Muscle of leg (tissue), 3 donors: ENCODE measurements at regions not wholly inside any gene's neighbourhood (a gene's known extent, or its start where the extent isn't known, plus 50 kb on each side); places are given as distances from the start of the nearest gene placed in this dataset.
A peak's percentile ranks its signal among the peaks of the same experiment; 100 is the strongest.

Source experiments
- DNase-seq: peaks from one replicate; pipeline ENCODE4 v3.0.0; 2013
- H3K27ac ChIP-seq: one replicate; pipeline ENCODE4 v1.5.1; 2013; ENCODE audit warnings: mild to moderate bottlenecking, low read length, control low read depth
- H3K27me3 ChIP-seq: one replicate; pipeline ENCODE4 v1.6.1; 2013; ENCODE audit warnings: low read length; ENCODE audit not compliant: control insufficient read depth, insufficient read depth
- H3K36me3 ChIP-seq: one replicate; pipeline ENCODE4 v1.6.1; 2013; ENCODE audit warnings: low read length; ENCODE audit not compliant: control insufficient read depth, insufficient read depth
- H3K4me1 ChIP-seq: one replicate; pipeline ENCODE4 v1.6.1; 2013; ENCODE audit warnings: low read length; ENCODE audit not compliant: control insufficient read depth, insufficient read depth
- H3K4me3 ChIP-seq: one replicate; pipeline ENCODE4 v1.5.1; 2013; ENCODE audit warnings: low read length, control low read depth
- H3K9me3 ChIP-seq: replicated peaks from 2 replicates; pipeline ENCODE4 v1.6.1; 2013; ENCODE audit warnings: low read depth, low read length; ENCODE audit not compliant: control insufficient read depth
- WGBS: methylation state at CpG from one replicate; pipeline ENCODE4 v1.1.5; 2013; ENCODE audit warnings: missing lambda C conversion rate; ENCODE audit not compliant: insufficient coverage; 5-methylcytosine and 5-hydroxymethylcytosine counted together

GRCh38 chr16:17850581-17851250 lies 380.0 kb upstream of the XYLT1 start:
- H3K27ac ChIP-seq = no peak overlapping the region
- no peaks in the 10 kb centered on the region for H3K4me1 ChIP-seq
- H3K36me3 ChIP-seq = no peaks in the 10 kb centered on the region
- H3K9me3 ChIP-seq = no peaks in the 10 kb centered on the region
- H3K27me3 ChIP-seq = peaks cover 2% of the 10 kb centered on the region
- WGBS = 18% methylated on average over 2 of the region's 16 CpGs
- peak; percentile 4 for DNase-seq
- H3K4me3 ChIP-seq = no peak overlapping the region

GRCh38 chr16:17847234-17847795 lies 376.6 kb upstream of the XYLT1 start:
- Histone ChIP-seq H3K27ac (no peak overlapping the region), H3K9me3 (no peaks in the 10 kb centered on the region), H3K4me1 (no peaks in the 10 kb centered on the region), H3K4me3 (no peak overlapping the region), H3K36me3 (no peaks in the 10 kb centered on the region), H3K27me3 (peaks cover 2% of the 10 kb centered on the region)
- WGBS = 65% methylated on average over 2 of the region's 6 CpGs
- no peak for DNase-seq

- H3K9me3 ChIP-seq = no peaks in the 10 kb centered on the region
- peaks cover under 1% of the 10 kb centered on the region for H3K27me3 ChIP-seq
- H3K36me3 ChIP-seq = no peaks in the 10 kb centered on the region
- H3K4me1 ChIP-seq = no peaks in the 10 kb centered on the region
- no peak overlapping the region for H3K27ac ChIP-seq
- WGBS = 80% methylated on average over 1 of the region's 6 CpGs
- no peak overlapping the region for H3K4me3 ChIP-seq
- DNase-seq = no peak
Measured at GRCh38 chr16:17846030-17846429, 375.3 kb upstream of the XYLT1 start.

DNA sequence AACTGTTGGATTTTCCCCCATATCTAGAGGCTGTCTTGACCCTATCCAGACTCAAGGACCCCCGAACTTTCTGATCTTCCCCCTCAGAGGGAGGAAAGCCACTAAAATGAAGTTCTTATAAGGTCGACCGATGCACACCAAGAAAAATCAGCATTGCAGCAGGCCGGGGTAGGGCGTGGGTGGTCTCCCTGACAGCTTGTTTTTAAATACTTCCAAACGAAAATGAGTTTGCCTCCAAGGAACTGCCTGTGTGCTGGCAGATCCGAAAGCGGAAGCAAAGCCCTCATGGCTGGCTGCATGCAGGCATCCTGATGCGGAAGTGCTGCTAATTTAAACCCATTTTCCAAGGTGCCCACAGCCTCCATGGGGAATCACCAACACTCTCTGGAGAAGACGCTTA lies 374.3 kb upstream of the XYLT1 start:
- Histone ChIP-seq H3K36me3 (no peaks in the 10 kb centered on the region), H3K4me3 (no peak overlapping the region), H3K4me1 (no peaks in the 10 kb centered on the region), H3K9me3 (no peaks in the 10 kb centered on the region), H3K27ac (no peak overlapping the region), H3K27me3 (no peaks in the 10 kb centered on the region)
- 62% methylated on average over 8 of the region's 10 CpGs for whole genome bisulfite sequencing
- no peak for DNase-seq

- H3K27me3 ChIP-seq = no peaks in the 10 kb centered on the region
- WGBS = no CpG with 5 or more reads among the region's 6 CpGs
Measured at GRCh38 chr16:17843905-17844304, 373.1 kb upstream of the XYLT1 start.

DNA sequence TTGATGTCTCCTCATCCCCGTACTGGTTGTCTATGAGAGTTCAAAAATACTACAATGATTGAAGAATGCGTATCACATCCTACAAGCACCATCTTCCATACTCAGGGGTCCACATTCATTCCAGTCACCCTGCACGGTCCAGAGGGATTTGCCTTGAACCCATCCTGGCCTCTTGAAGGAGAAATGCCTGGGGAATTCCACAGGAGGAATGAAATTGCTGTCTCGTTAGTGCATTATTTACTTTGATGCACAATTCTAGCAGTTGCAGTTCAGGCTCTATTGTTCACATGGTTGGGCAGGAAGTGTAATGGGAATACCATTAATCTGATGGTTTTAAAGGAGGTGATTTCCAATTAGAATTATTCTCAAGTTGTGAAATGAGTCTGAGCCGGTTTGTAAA lies 369.1 kb upstream of the XYLT1 start:
- Histone ChIP-seq H3K4me3 (no peak overlapping the region), H3K27ac (no peak overlapping the region), H3K9me3 (no peaks in the 10 kb centered on the region), H3K4me1 (no peaks in the 10 kb centered on the region), H3K36me3 (no peaks in the 10 kb centered on the region), H3K27me3 (no peaks in the 10 kb centered on the region)
- no peak for DNase-seq
- WGBS = 63% methylated on average over 1 of the region's 5 CpGs

More at GRCh38 chr16:17843905-17844304, 373.1 kb upstream of the XYLT1 start:
- H3K36me3 ChIP-seq = no peaks in the 10 kb centered on the region
- no peak overlapping the region for H3K4me3 ChIP-seq
- H3K27ac ChIP-seq = no peak overlapping the region
- H3K9me3 ChIP-seq = no peaks in the 10 kb centered on the region
- H3K4me1 ChIP-seq = no peaks in the 10 kb centered on the region
- no peak for DNase-seq

DNA sequence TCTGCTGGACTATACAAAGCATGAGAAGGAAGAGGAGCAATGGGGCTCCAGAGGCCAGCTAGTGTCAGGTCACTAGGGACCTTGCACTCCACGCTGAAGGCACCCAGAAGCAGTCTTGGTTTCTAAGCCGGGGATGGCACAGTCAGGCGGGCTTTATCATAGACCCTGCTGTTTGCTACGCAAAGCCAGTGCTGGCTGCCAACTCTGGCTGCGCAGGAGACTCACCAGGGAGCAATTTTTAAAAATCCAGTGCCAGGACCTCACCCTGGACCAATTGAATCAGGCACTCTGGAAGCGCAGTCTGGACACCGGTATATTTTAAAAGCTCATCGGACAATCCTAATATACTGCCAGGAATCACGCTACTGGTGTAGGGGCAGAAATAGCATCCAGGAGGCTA lies 368.5 kb upstream of the XYLT1 start:
- H3K36me3 ChIP-seq = no peaks in the 10 kb centered on the region
- no peak overlapping the region for H3K27ac ChIP-seq
- WGBS = 73% methylated on average over 7 of the region's 9 CpGs
- H3K27me3 ChIP-seq = no peaks in the 10 kb centered on the region
- H3K4me3 ChIP-seq = no peak overlapping the region
- DNase-seq = no peak
- no peaks in the 10 kb centered on the region for H3K9me3 ChIP-seq
- H3K4me1 ChIP-seq = no peaks in the 10 kb centered on the region

DNA sequence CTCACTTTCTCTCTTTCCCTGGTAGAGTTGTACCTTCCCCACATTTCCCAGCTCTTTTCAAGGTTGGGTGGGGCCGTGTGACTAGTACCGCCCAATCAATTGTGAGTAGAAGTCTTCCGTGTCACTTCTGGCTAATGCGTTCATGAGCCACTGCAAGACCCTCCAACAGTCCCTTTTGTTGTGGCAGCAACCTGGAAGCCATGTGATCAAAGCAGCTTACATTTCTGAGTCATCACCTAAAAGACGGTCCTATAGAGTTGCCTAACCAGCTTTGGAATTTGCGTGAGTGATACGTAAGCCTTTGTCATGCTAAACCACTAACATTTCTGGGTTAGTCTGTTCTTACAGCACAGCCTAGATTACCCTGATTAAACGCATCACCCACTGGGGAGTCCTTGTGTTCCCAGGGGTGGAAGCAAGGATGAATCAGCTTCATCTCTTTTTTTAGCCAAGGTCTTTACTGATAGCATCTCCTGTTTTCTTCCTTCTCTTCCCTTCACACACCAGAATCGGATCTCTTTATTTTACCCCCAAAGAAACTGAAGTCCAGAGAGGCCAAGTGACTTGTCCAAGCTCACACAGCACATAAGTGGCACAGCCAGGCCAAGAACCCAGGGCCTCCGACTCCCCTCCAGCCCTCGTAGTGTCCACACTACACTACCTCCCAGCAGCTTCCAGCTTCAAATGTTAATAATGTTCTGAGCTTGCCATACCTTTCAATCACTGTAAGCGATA lies 366.3 kb upstream of the XYLT1 start:
- WGBS = 78% methylated on average over 11 of the region's 12 CpGs
- Histone ChIP-seq H3K4me1 (no peaks in the 10 kb centered on the region), H3K9me3 (no peaks in the 10 kb centered on the region), H3K27me3 (no peaks in the 10 kb centered on the region), H3K36me3 (no peaks in the 10 kb centered on the region), H3K27ac (no peak overlapping the region), H3K4me3 (no peak overlapping the region)
- DNase-seq = no peak

DNA sequence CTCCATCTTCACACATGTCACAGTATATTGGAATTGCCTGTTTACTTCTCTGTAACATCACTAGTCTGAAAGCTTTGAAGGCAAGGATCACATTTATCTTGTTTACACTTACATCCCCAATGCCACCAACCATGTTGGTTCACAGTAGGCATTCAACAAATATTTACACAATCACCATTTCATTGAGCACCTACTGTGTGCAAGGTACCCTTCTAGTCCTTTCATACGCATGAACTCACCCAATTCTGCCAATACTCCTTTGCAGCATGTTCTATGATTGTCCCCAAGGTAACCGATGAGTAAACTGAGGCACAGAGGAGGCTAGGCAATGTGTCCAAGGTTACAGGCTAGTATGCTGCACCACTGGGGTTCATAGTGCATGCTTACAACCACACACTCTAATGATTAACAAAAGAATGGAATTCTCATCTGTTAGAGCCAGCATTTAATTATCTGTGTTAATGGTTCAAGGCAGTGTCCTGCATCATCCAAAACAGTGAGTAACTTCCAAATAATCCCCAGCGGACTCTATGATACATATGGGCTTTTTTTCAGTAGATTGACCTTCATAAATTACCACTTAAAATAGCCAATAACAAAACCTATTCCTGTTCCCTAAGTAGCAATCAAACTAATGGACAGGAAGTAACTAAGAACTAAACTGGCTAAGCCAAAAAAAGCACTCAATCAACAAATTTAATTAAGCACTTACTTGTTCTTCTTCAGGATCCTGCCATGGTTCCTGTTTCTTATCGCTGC lies 364.5 kb upstream of the XYLT1 start:
- no peaks in the 10 kb centered on the region for H3K27me3 ChIP-seq
- no peaks in the 10 kb centered on the region for H3K9me3 ChIP-seq
- DNase-seq = no peak
- 69% methylated on average over 2 of the region's 4 CpGs for WGBS
- no peak overlapping the region for H3K27ac ChIP-seq
- H3K4me3 ChIP-seq = no peak overlapping the region
- H3K4me1 ChIP-seq = no peaks in the 10 kb centered on the region
- no peaks in the 10 kb centered on the region for H3K36me3 ChIP-seq

DNA sequence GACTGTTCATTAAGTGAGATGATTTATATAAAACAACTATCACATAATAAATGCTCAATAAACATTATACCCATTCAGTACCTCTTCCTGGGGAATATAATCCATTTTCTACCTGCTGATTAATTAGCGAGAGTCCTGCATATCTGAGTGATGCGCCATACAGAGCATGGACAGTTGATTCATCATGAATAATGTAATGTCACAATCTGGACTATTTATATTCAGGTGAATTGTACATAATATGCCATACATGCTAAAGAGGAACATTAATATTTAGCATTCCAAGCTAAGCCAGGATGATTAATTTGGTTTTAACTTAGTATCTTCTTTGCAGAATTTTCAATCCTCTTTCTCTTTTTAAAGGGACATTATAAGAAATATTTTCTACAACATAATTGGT lies 362.0 kb upstream of the XYLT1 start:
- H3K27me3 ChIP-seq = no peaks in the 10 kb centered on the region
- H3K4me1 ChIP-seq = no peaks in the 10 kb centered on the region
- no peaks in the 10 kb centered on the region for H3K36me3 ChIP-seq
- no peak for DNase-seq
- H3K27ac ChIP-seq = no peak overlapping the region
- H3K4me3 ChIP-seq = no peak overlapping the region
- H3K9me3 ChIP-seq = no peaks in the 10 kb centered on the region
- WGBS = no CpG with 5 or more reads among the region's 2 CpGs
